SW480 (cell line): ENCODE measurements at regions not wholly inside any gene's neighbourhood (a gene's known extent, or its start where the extent isn't known, plus 50 kb on each side); places are given as distances from the start of the nearest gene placed in this dataset.

Experiments
- DNase-seq: peaks from one replicate; pipeline ENCODE4 v3.0.0-alpha.2; 2016; ENCODE audit warnings: low spot score

GRCh38 chr17:79244665-79245064 lies 170.0 kb downstream of the ENGASE start:
- no peak for DNase-seq

- DNase-seq, result no peak
Observed at GRCh38 chr17:79243996-79244395, 169.4 kb downstream of the ENGASE start.

- DNase-seq, result no peak
Observed at GRCh38 chr17:79243603-79243990, 169.0 kb downstream of the ENGASE start.

GRCh38 chr17:79242873-79243602 lies 168.4 kb downstream of the ENGASE start:
- DNase-seq, result no peak

- no peak for DNase-seq
Observed at GRCh38 chr17:79242393-79242792, 167.8 kb downstream of the ENGASE start.

- DNase-seq, result no peak
Observed at GRCh38 chr17:79241616-79242015, 167.0 kb downstream of the ENGASE start.

- no peak for DNase-seq
Observed at GRCh38 chr17:79239205-79239604, 164.6 kb downstream of the ENGASE start.

- DNase-seq, result no peak
Observed at GRCh38 chr17:79237448-79238053, 162.9 kb downstream of the ENGASE start.

- DNase-seq, result no peak
Observed at GRCh38 chr17:79235808-79236207, 161.2 kb downstream of the ENGASE start.

- DNase-seq, result no peak
Observed at GRCh38 chr17:79233916-79234551, 159.4 kb downstream of the ENGASE start.

GRCh38 chr17:79232957-79233356 lies 158.3 kb downstream of the ENGASE start:
- DNase-seq, result no peak

GRCh38 chr17:79231766-79232287 lies 157.2 kb downstream of the ENGASE start:
- DNase-seq, result no peak

- DNase-seq, result no peak
Observed at GRCh38 chr17:79230576-79230975, 156.0 kb downstream of the ENGASE start.

- no peak for DNase-seq
Observed at GRCh38 chr17:79226037-79226436, 151.4 kb downstream of the ENGASE start.

GRCh38 chr17:79224903-79225302 lies 150.3 kb downstream of the ENGASE start:
- DNase-seq, result no peak

GRCh38 chr17:79224476-79224875 lies 149.9 kb downstream of the ENGASE start:
- DNase-seq, result no peak

GRCh38 chr17:79223953-79224352 lies 149.3 kb downstream of the ENGASE start:
- no peak for DNase-seq

- no peak for DNase-seq
Observed at GRCh38 chr17:79223471-79223870, 148.8 kb downstream of the ENGASE start.

- DNase-seq, result no peak
Observed at GRCh38 chr17:79221597-79221996, 147.0 kb downstream of the ENGASE start.

GRCh38 chr17:79220713-79221291 lies 146.2 kb downstream of the ENGASE start:
- no peak for DNase-seq

- DNase-seq, result no peak
Observed at GRCh38 chr17:79220201-79220712, 145.6 kb downstream of the ENGASE start.

GRCh38 chr17:79219208-79219935 lies 144.7 kb downstream of the ENGASE start:
- no peak for DNase-seq
